Osteoblast (primary cell): ENCODE measurements at regions not wholly inside any gene's neighbourhood (a gene's known extent, or its start where the extent isn't known, plus 50 kb on each side); places are given as distances from the start of the nearest gene placed in this dataset.

Source experiments
- DNase-seq: peaks from one replicate; pipeline ENCODE4 v3.0.0; 2011; ENCODE audit warnings: low spot score, mixed read lengths; ENCODE audit not compliant: insufficient read length; ENCODE audit errors: missing footprints
- H2AFZ ChIP-seq: 2 replicates; pipeline ENCODE4 v1.6.0; 2011; ENCODE audit warnings: mild to moderate bottlenecking, low read length
- H3K27ac ChIP-seq: 2 replicates; pipeline ENCODE4 v1.5.1; 2011; ENCODE audit warnings: mild to moderate bottlenecking, low read depth, low read length, moderate library complexity
- H3K27me3 ChIP-seq: 2 replicates; pipeline ENCODE4 v1.6.0; 2012; ENCODE audit warnings: mild to moderate bottlenecking, control low read depth, inconsistent platforms, low read length, moderate library complexity; ENCODE audit not compliant: insufficient read depth
- H3K36me3 ChIP-seq: 2 replicates; pipeline ENCODE4 v1.5.1; 2011; ENCODE audit warnings: mild to moderate bottlenecking, low read length, control low read depth, moderate library complexity; ENCODE audit not compliant: insufficient read depth
- H3K4me1 ChIP-seq: 2 replicates; pipeline ENCODE4 v1.5.1; 2011; ENCODE audit warnings: mild to moderate bottlenecking, low read length, control low read depth, moderate library complexity; ENCODE audit not compliant: insufficient read depth
- H3K4me2 ChIP-seq: 2 replicates; pipeline ENCODE4 v1.6.0; 2011; ENCODE audit warnings: mild to moderate bottlenecking, low read length; ENCODE audit not compliant: insufficient read depth
- H3K4me3 ChIP-seq: fragments of 200-600 bp; sonication (generic); 3 replicates; pipeline ENCODE4 v1.5.1; 2012; ENCODE audit warnings: mild to moderate bottlenecking, low read length, inconsistent platforms; ENCODE audit not compliant: insufficient read depth
- H3K79me2 ChIP-seq: 2 replicates; pipeline ENCODE4 v1.6.0; 2012; ENCODE audit warnings: mild to moderate bottlenecking, low read length, control low read depth, inconsistent platforms; ENCODE audit not compliant: insufficient read depth
- H3K9me3 ChIP-seq: 2 replicates; pipeline ENCODE4 v1.5.1; 2011; ENCODE audit warnings: low read depth, low read length, control low read depth
- H4K20me1 ChIP-seq: 2 replicates; pipeline ENCODE4 v1.6.0; 2012; ENCODE audit warnings: mild to moderate bottlenecking, low read length, control low read depth; ENCODE audit not compliant: insufficient read depth
- CTCF ChIP-seq: IDR thresholded peaks from 2 replicates; pipeline ENCODE4 v1.5.1; 2011; ENCODE audit warnings: mild to moderate bottlenecking, low read depth, low read length, moderate library complexity; ENCODE audit errors: extremely low read depth

GRCh38 chr2:168323529-168324021, 76.2 kb upstream of the STK39 start:
- Histone ChIP-seq H3K36me3 (no peaks in the 10 kb centered on the region), H3K4me1 (no peaks in the 10 kb centered on the region), H3K27me3 (peaks cover 21% of the 10 kb centered on the region), H3K79me2 (no peaks in the 10 kb centered on the region), H3K9me3 (no peaks in the 10 kb centered on the region), H3K4me2 (no peak overlapping the region), H2AFZ (no peak overlapping the region), H3K27ac (no peak overlapping the region), H4K20me1 (no peaks in the 10 kb centered on the region), H3K4me3 (no peak overlapping the region)
- no peak for TF ChIP-seq CTCF
- DNase-seq, result no peak

- no peaks in the 10 kb centered on the region for H4K20me1 ChIP-seq
- no peak overlapping the region for H3K4me2 ChIP-seq
- H3K4me1 ChIP-seq, result no peaks in the 10 kb centered on the region
- H3K4me3 ChIP-seq, result no peak overlapping the region
- H3K36me3 ChIP-seq, result no peaks in the 10 kb centered on the region
- no peaks in the 10 kb centered on the region for H3K9me3 ChIP-seq
- peaks cover 15% of the 10 kb centered on the region for H3K27me3 ChIP-seq
- no peak for DNase-seq
- H3K79me2 ChIP-seq, result no peaks in the 10 kb centered on the region
- H3K27ac ChIP-seq, result no peak overlapping the region
- TF ChIP-seq CTCF, result no peak
- H2AFZ ChIP-seq, result no peak overlapping the region
Measured at GRCh38 chr2:168326572-168326971, 79.2 kb upstream of the STK39 start.

- Histone ChIP-seq H3K4me1 (no peaks in the 10 kb centered on the region), H3K4me3 (no peak overlapping the region), H4K20me1 (no peaks in the 10 kb centered on the region), H3K79me2 (no peaks in the 10 kb centered on the region), H2AFZ (no peak overlapping the region), H3K4me2 (no peak overlapping the region), H3K36me3 (no peaks in the 10 kb centered on the region), H3K27me3 (peaks cover 9% of the 10 kb centered on the region), H3K27ac (no peak overlapping the region), H3K9me3 (no peaks in the 10 kb centered on the region)
- TF ChIP-seq CTCF, result no peak
- no peak for DNase-seq
Measured at GRCh38 chr2:168327328-168327727, 79.9 kb upstream of the STK39 start.

- H3K9me3 ChIP-seq, result no peaks in the 10 kb centered on the region
- no peaks in the 10 kb centered on the region for H3K4me1 ChIP-seq
- DNase-seq, result no peak
- H3K27ac ChIP-seq, result no peak overlapping the region
- H3K27me3 ChIP-seq, result peaks cover 4% of the 10 kb centered on the region
- H3K36me3 ChIP-seq, result no peaks in the 10 kb centered on the region
- TF ChIP-seq CTCF, result no peak
- H3K79me2 ChIP-seq, result no peaks in the 10 kb centered on the region
- H3K4me3 ChIP-seq, result no peak overlapping the region
- H3K4me2 ChIP-seq, result no peak overlapping the region
- H2AFZ ChIP-seq, result no peak overlapping the region
- H4K20me1 ChIP-seq, result no peaks in the 10 kb centered on the region
Measured at GRCh38 chr2:168328421-168328820, 81.0 kb upstream of the STK39 start.
